Testis (tissue), 2 donors: ENCODE measurements at regions not wholly inside any gene's neighbourhood (a gene's known extent, or its start where the extent isn't known, plus 50 kb on each side); places are given as distances from the start of the nearest gene placed in this dataset.

Experiments used
- POLR2A ChIP-seq: fragments of 450-650 bp; IDR thresholded peaks from one replicate; pipeline ENCODE4 v1.6.1; 2017; ENCODE audit warnings: antibody characterized with exemption, mild to moderate bottlenecking, moderate library complexity
- TF ChIP-seq, protein P1 (sequence below), 3 experiments: fragments of 450-650 bp in 2 of 3; fragments of 200-600 bp in 1 of 3; sonication (generic) in 1 of 3; IDR thresholded peaks; one replicate each; pipeline ENCODE4 v1.5.1; 2016 to 2019; ENCODE audit warnings: antibody characterized with exemption in 3 of 3, mild to moderate bottlenecking in 2 of 3, moderate library complexity in 1 of 3

DNA sequence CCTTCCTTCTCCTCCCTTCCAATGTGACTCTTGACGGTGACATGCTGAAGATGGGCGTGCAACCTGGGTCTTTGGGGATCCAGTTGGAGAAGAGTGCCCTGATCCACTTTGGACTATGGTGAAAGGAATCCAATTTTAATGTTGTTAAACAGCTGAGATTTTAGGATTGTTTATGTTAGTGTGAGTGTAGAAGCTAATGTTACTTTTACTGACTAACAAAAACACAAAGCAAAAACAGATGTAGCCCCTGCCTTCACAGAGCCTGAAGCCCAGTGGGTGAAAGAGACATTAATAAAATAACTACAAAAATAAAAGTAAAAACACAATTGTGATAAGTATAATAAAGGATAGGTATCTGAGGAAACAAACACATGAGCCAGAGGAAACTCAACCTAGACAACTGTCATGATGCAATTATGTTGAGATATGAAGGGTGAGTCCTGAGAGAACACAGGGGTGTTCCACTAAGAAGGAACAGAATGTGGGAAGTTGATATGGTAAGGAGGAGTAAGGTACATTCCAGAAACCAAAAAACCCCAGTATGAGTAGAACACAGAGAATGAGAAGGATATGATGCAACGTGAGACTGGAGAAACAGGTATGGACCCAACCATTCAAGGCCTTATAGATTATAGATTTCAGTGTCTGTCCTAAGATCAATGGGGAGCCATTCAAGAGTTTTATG lies 115.1 kb upstream of the PMFBP1 start:
- TF ChIP-seq, protein P1, sequence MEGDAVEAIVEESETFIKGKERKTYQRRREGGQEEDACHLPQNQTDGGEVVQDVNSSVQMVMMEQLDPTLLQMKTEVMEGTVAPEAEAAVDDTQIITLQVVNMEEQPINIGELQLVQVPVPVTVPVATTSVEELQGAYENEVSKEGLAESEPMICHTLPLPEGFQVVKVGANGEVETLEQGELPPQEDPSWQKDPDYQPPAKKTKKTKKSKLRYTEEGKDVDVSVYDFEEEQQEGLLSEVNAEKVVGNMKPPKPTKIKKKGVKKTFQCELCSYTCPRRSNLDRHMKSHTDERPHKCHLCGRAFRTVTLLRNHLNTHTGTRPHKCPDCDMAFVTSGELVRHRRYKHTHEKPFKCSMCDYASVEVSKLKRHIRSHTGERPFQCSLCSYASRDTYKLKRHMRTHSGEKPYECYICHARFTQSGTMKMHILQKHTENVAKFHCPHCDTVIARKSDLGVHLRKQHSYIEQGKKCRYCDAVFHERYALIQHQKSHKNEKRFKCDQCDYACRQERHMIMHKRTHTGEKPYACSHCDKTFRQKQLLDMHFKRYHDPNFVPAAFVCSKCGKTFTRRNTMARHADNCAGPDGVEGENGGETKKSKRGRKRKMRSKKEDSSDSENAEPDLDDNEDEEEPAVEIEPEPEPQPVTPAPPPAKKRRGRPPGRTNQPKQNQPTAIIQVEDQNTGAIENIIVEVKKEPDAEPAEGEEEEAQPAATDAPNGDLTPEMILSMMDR (IDR thresholded peaks at IDR 0.05) = no peak
- TF ChIP-seq POLR2A = no peak
